Naive thymus-derived CD4-positive, alpha-beta T cell (primary cell): ENCODE measurements at regions not wholly inside any gene's neighbourhood (a gene's known extent, or its start where the extent isn't known, plus 50 kb on each side); places are given as distances from the start of the nearest gene placed in this dataset.
A peak's percentile ranks its signal among the peaks of the same experiment; 100 is the strongest.

Experiments used
- ATAC-seq: fragments of 150-1000 bp; cut with Tn5 transposase; 2 replicates; pipeline ENCODE4 v1.10.0; 2021; ENCODE audit warnings: mild to moderate bottlenecking, moderate library complexity
- CTCF ChIA-PET: fragments of 350-600 bp; sonication (Branson Sonifier 250); formaldehyde crosslinking; loops from one replicate; lab custom pipeline; 2021; ENCODE audit warnings: antibody characterized with exemption; lab: Charles Lee
- POLR2A ChIA-PET: fragments of 350-600 bp; sonication (Branson Sonifier 250); formaldehyde crosslinking; loops from one replicate; lab custom pipeline; 2021; ENCODE audit warnings: antibody characterized with exemption, inconsistent platforms; lab: Charles Lee
- DNase-seq, 9 donors: peaks; one replicate each; pipeline versions ENCODE4 v3.0.0 to v3.0.0-alpha.2; 2020 to 2022; ENCODE audit warnings: mixed read lengths in 1 of 9
- H3K27ac ChIP-seq: one replicate; pipeline ENCODE4 v1.7.0; 2013; ENCODE audit warnings: mild to moderate bottlenecking, low read depth, low read length, moderate library complexity
- H3K27me3 ChIP-seq, 2 donors: one replicate each; pipeline ENCODE4 v1.7.0; 2013; ENCODE audit warnings: low read length in 2 of 2, mild to moderate bottlenecking in 2 of 2, moderate library complexity in 2 of 2; ENCODE audit not compliant: control insufficient read depth in 2 of 2, insufficient read depth in 2 of 2
- H3K36me3 ChIP-seq, 3 experiments: 1 replicate in 2 of 3; 2 replicates in 1 of 3; pipeline ENCODE4 v1.7.0; 2013; ENCODE audit warnings: low read length in 3 of 3, mild to moderate bottlenecking in 3 of 3, moderate library complexity in 1 of 3; ENCODE audit not compliant: insufficient read depth in 3 of 3, control insufficient read depth in 2 of 3
- H3K4me1 ChIP-seq, 2 donors: one replicate each; pipeline ENCODE4 v1.7.0; 2013; ENCODE audit warnings: low read length in 2 of 2, mild to moderate bottlenecking in 2 of 2, moderate library complexity in 1 of 2; ENCODE audit not compliant: control insufficient read depth in 2 of 2, insufficient read depth in 2 of 2
- H3K4me3 ChIP-seq: 2 replicates; pipeline ENCODE4 v1.7.0; 2013; ENCODE audit warnings: mild to moderate bottlenecking, low read length
- H3K9me3 ChIP-seq, 3 experiments: 1 replicate in 2 of 3; 2 replicates in 1 of 3; pipeline ENCODE4 v1.7.0; 2013; ENCODE audit warnings: low read length in 3 of 3; ENCODE audit not compliant: control insufficient read depth in 2 of 3
- H3K27ac Mint-ChIP-seq, 9 donors: one replicate each; pipeline ENCODE4 v1.8.0; 2020 to 2022; ENCODE audit warnings: mixed read lengths in 9 of 9, mild to moderate bottlenecking in 8 of 9, moderate library complexity in 5 of 9, inconsistent platforms in 2 of 9
- H3K27me3 Mint-ChIP-seq, 5 donors: one replicate each; pipeline ENCODE4 v1.8.0; 2021 to 2022; ENCODE audit warnings: mixed read lengths in 5 of 5, mild to moderate bottlenecking in 1 of 5
- H3K36me3 Mint-ChIP-seq, 5 donors: one replicate each; pipeline ENCODE4 v1.8.0; 2020 to 2022; ENCODE audit warnings: mixed read lengths in 5 of 5, mild to moderate bottlenecking in 3 of 5, inconsistent platforms in 1 of 5
- H3K4me1 Mint-ChIP-seq, 7 donors: one replicate each; pipeline ENCODE4 v1.8.0; 2020 to 2022; ENCODE audit warnings: mixed read lengths in 7 of 7, mild to moderate bottlenecking in 3 of 7, inconsistent platforms in 1 of 7
- H3K4me3 Mint-ChIP-seq, 10 donors: one replicate each; pipeline ENCODE4 v1.8.0; 2020 to 2022; ENCODE audit warnings: mild to moderate bottlenecking in 10 of 10, mixed read lengths in 10 of 10, moderate library complexity in 6 of 10, inconsistent platforms in 2 of 10
- H3K9me3 Mint-ChIP-seq, 11 donors: one replicate each; pipeline ENCODE4 v1.8.0; 2020 to 2022; ENCODE audit warnings: mixed read lengths in 11 of 11, mild to moderate bottlenecking in 4 of 11, inconsistent platforms in 1 of 11, moderate library complexity in 1 of 11
- intact Hi-C, 2 donors: fragments of 100-400 bp; cut with micrococcal nuclease; formaldehyde crosslinking; loops; one replicate each; pipeline ENCODE4 v1.15.1; 2023

DNA sequence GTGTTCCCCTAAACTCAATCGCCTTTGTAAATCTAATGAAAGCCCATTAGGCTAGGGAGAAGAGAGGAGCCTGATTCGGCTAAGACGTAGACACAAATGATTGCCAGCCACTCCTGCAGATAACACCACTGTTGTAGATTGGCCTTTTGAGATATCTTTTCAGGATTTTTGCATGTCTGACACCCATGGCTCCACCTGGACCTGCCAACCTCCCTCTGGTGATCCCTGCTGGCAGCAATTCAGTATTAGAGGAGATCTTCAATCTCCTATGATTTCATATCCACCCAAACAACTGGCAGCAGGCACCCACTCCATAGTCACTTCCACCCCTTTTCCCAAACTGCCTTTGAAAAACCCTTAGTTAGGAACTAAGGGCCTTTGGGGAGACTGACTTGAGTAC lies 191.9 kb upstream of the UBL3 start:
- Histone ChIP-seq H3K4me1 (no peaks in the 10 kb centered on the region), H3K9me3 (no peaks in the 10 kb centered on the region), H3K36me3 (no peaks in the 10 kb centered on the region), H3K4me3 (no peak overlapping the region), H3K27me3 (no peaks in the 10 kb centered on the region), H3K27ac (no peak overlapping the region)
- Mint-ChIP-seq H3K27me3 (peaks cover 5 to 30% (median 15%) of the 10 kb centered on the region in 5 donors), H3K36me3 (no peaks in the 10 kb centered on the region), H3K27ac (peak overlapping the region in 1 of 9 donors; percentile 9), H3K4me1 (peaks cover 0 to 11% (median 4%) of the 10 kb centered on the region in 7 donors), H3K9me3 (peaks cover 0 to 5% (median 0%) of the 10 kb centered on the region in 11 donors), H3K4me3 (no peak overlapping the region)
- DNase-seq = no peak
- ChIA-PET POLR2A (no interaction called here), CTCF (no interaction called here)
- ATAC-seq = no peak
- intact Hi-C loops = no loop called here

DNA sequence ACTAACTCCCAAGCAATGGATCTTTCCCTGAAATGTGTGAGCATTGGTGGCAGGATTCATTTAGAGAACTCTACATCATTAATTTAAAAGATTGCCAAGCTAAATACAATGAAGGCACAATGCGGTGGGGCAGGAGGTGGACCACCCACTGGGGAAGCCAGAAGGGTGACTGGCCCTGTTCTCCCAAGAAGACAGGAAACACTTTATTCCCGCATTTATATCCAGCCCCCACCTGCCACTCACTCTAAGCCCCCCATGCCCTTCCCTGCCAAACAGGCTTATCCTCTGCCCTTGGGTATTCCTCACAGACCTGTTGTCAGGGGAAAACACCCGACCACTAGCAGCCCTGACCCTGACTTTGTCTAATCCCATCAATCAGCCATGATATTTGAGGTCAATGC lies 189.1 kb upstream of the UBL3 start:
- intact Hi-C loops = no loop called here
- H3K27ac Mint-ChIP-seq = no peak overlapping the region
- H3K9me3 Mint-ChIP-seq = peaks cover 0 to 3% (median 0%) of the 10 kb centered on the region in 11 donors
- Histone ChIP-seq H3K27ac (no peak overlapping the region), H3K4me1 (no peaks in the 10 kb centered on the region), H3K27me3 (no peaks in the 10 kb centered on the region), H3K9me3 (no peaks in the 10 kb centered on the region), H3K36me3 (no peaks in the 10 kb centered on the region), H3K4me3 (no peak overlapping the region)
- no peak for DNase-seq
- ATAC-seq = no peak
- CTCF ChIA-PET = no interaction called here
- POLR2A ChIA-PET = no interaction called here
- no peak overlapping the region for H3K4me3 Mint-ChIP-seq
- no peaks in the 10 kb centered on the region for H3K36me3 Mint-ChIP-seq
- H3K27me3 Mint-ChIP-seq = peaks cover 5 to 43% (median 15%) of the 10 kb centered on the region in 5 donors
- peaks cover 0 to under 1% (median 0%) of the 10 kb centered on the region in 7 donors for H3K4me1 Mint-ChIP-seq

DNA sequence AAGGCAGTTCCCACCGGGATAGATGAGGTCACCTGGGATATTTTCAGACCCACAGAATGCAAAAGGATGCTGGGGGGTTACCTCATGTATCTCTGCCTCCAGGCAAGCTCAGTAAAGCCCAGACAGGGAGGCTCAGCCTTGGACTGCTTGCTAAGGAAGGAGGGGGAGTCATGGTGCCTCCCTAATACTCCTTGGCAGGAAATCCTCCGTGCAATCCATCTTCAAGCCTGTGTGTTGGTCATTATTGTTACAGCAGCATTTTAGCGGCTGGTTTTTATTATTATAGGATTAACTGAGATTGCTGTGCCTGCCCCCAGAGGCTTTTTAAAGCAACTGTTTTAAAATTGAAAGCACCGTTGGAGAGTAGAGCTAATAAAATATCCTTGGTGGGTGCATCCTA lies 188.5 kb upstream of the UBL3 start:
- no peaks in the 10 kb centered on the region for H3K9me3 ChIP-seq
- no peaks in the 10 kb centered on the region for H3K27me3 ChIP-seq
- ATAC-seq (no peak), DNase-seq (no peak)
- H3K4me1 Mint-ChIP-seq = peaks cover 0 to 1% (median 0%) of the 10 kb centered on the region in 7 donors
- H3K27me3 Mint-ChIP-seq = peaks cover 5 to 45% (median 15%) of the 10 kb centered on the region in 5 donors
- H3K4me1 ChIP-seq = no peaks in the 10 kb centered on the region
- intact Hi-C loops = no loop called here
- CTCF ChIA-PET = no interaction called here
- no peak overlapping the region for H3K27ac Mint-ChIP-seq
- H3K4me3 ChIP-seq = no peak overlapping the region
- no peaks in the 10 kb centered on the region for H3K36me3 Mint-ChIP-seq
- H3K9me3 Mint-ChIP-seq = peaks cover 0 to under 1% (median 0%) of the 10 kb centered on the region in 11 donors
- no peak overlapping the region for H3K4me3 Mint-ChIP-seq
- no peaks in the 10 kb centered on the region for H3K36me3 ChIP-seq
- POLR2A ChIA-PET = no interaction called here
- no peak overlapping the region for H3K27ac ChIP-seq

- Histone ChIP-seq H3K4me1 (no peaks in the 10 kb centered on the region), H3K9me3 (no peaks in the 10 kb centered on the region), H3K27me3 (no peaks in the 10 kb centered on the region), H3K4me3 (no peak overlapping the region), H3K27ac (no peak overlapping the region), H3K36me3 (no peaks in the 10 kb centered on the region)
- no peak for ATAC-seq
- CTCF ChIA-PET = no interaction called here
- peaks cover 5 to 50% (median 16%) of the 10 kb centered on the region in 5 donors for H3K27me3 Mint-ChIP-seq
- POLR2A ChIA-PET = no interaction called here
- H3K9me3 Mint-ChIP-seq = no peaks in the 10 kb centered on the region
- no peaks in the 10 kb centered on the region for H3K36me3 Mint-ChIP-seq
- no peak overlapping the region for H3K4me3 Mint-ChIP-seq
- intact Hi-C loops = no loop called here
- DNase-seq = no peak
- no peak overlapping the region for H3K27ac Mint-ChIP-seq
- H3K4me1 Mint-ChIP-seq = peaks cover 0 to 5% (median 0%) of the 10 kb centered on the region in 7 donors
Observed at GRCh38 chr13:30037766-30038165, 187.3 kb upstream of the UBL3 start.

- Histone ChIP-seq H3K27ac (no peak overlapping the region), H3K4me1 (no peaks in the 10 kb centered on the region), H3K27me3 (no peaks in the 10 kb centered on the region), H3K4me3 (no peak overlapping the region), H3K9me3 (no peaks in the 10 kb centered on the region), H3K36me3 (no peaks in the 10 kb centered on the region)
- intact Hi-C loops = no loop called here
- CTCF ChIA-PET = no interaction called here
- Mint-ChIP-seq H3K36me3 (no peaks in the 10 kb centered on the region), H3K4me3 (no peak overlapping the region), H3K27ac (no peak overlapping the region), H3K4me1 (peaks cover 0 to 5% (median 0%) of the 10 kb centered on the region in 7 donors), H3K9me3 (no peaks in the 10 kb centered on the region), H3K27me3 (peaks cover 5 to 50% (median 17%) of the 10 kb centered on the region in 5 donors)
- POLR2A ChIA-PET = no interaction called here
- ATAC-seq (no peak), DNase-seq (no peak)
Observed at GRCh38 chr13:30037306-30037705, 186.9 kb upstream of the UBL3 start.

DNA sequence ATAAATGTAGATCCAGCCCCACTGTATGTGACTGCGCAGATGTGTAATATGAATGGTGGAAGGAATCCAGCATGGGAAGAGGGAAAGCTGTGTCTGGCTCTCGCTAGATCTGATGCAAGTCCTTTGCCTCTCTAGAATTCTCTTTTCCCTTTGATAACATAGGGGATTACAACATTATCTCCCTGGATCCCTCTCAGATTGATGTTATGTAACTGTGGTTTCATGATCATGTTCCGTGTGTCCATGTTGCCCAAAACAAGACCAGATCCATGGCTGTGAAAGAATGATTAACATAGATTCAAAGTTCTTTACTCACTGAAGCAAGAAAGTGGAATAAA lies 184.0 kb upstream of the UBL3 start:
- no peak for DNase-seq
- no peaks in the 10 kb centered on the region for H3K9me3 Mint-ChIP-seq
- Histone ChIP-seq H3K27ac (no peak overlapping the region), H3K36me3 (no peaks in the 10 kb centered on the region), H3K9me3 (no peaks in the 10 kb centered on the region), H3K4me1 (no peaks in the 10 kb centered on the region), H3K27me3 (no peaks in the 10 kb centered on the region), H3K4me3 (no peak overlapping the region)
- ATAC-seq = no peak
- peaks cover 0 to 35% (median 9%) of the 10 kb centered on the region in 5 donors for H3K27me3 Mint-ChIP-seq
- no peak overlapping the region for H3K27ac Mint-ChIP-seq
- ChIA-PET POLR2A (no interaction called here), CTCF (no interaction called here)
- intact Hi-C loops = no loop called here
- H3K36me3 Mint-ChIP-seq = no peaks in the 10 kb centered on the region
- peaks cover 0 to 5% (median 0%) of the 10 kb centered on the region in 7 donors for H3K4me1 Mint-ChIP-seq
- H3K4me3 Mint-ChIP-seq = no peak overlapping the region

- intact Hi-C loops = no loop called here
- no peak for DNase-seq
- Histone ChIP-seq H3K36me3 (no peaks in the 10 kb centered on the region), H3K4me3 (no peak overlapping the region), H3K27me3 (no peaks in the 10 kb centered on the region), H3K27ac (no peak overlapping the region), H3K4me1 (no peaks in the 10 kb centered on the region), H3K9me3 (no peaks in the 10 kb centered on the region)
- Mint-ChIP-seq H3K4me3 (no peak overlapping the region), H3K9me3 (no peaks in the 10 kb centered on the region), H3K4me1 (peaks cover 0 to 5% (median 0%) of the 10 kb centered on the region in 7 donors), H3K27me3 (peaks cover 0 to 31% (median 8%) of the 10 kb centered on the region in 5 donors), H3K27ac (no peak overlapping the region), H3K36me3 (no peaks in the 10 kb centered on the region)
- CTCF ChIA-PET = no interaction called here
- POLR2A ChIA-PET = no interaction called here
- ATAC-seq = no peak
Observed at GRCh38 chr13:30033681-30034457, 183.5 kb upstream of the UBL3 start.
